ENCODE measurements at regions not wholly inside any gene's neighbourhood (a gene's known extent, or its start where the extent isn't known, plus 50 kb on each side); places are given as distances from the start of the nearest gene placed in this dataset.

DNA sequence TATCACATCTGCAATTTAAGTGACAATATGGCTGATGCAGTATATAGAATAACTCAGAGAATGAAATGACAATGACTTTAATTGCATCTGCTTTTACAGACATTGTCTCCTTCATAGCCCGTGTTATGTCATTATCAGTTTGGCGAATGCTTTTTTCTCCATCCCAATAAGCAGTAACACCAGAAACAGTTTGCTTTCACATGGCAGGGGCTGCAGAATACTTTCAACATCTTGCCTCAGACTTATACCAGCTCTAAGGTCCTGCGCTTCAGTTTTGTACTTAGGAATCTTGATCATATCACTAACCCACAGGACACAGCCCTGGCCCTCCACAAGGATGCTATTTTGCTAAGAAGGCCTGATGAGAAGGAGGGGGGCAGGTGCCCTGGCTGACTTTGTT is 49.9 kb upstream of the SPESP1 start:
- Histone ChIP-seq H3K9ac (ENCODE audit: insufficient read depth, low read depth, low read length) (no peak overlapping the region), H3K79me2 (ENCODE audit: insufficient read depth, low read length) (no peaks in the 10 kb centered on the region), H3K27me3 (ENCODE audit: control insufficient read depth in 1 of 2, insufficient read depth in 2 of 2, low read length in 2 of 2) (peaks cover 0 to 8% of the 10 kb centered on the region in 2 experiments; a peak in 4 of 5 replicates), H3K36me3 (replicated peaks in 1 of 2; ENCODE audit: control insufficient read depth in 1 of 2, insufficient read depth in 2 of 2, low read length in 2 of 2) (no peaks in the 10 kb centered on the region), H3K27ac (ENCODE audit: extremely low read length, insufficient read depth, low read length) (no peak overlapping the region), H2AFZ (ENCODE audit: low read length) (no peak overlapping the region), H3K4me1 (ENCODE audit: insufficient read depth, low read length) (peaks cover 4% of the 10 kb centered on the region), H4K20me1 (ENCODE audit: insufficient read depth, low read length) (no peaks in the 10 kb centered on the region), H3K9me3 (ENCODE audit: low read length) (no peaks in the 10 kb centered on the region), H3K4me3 (replicated peaks in 1 of 3; ENCODE audit: insufficient read depth in 1 of 3, low read depth in 2 of 3, low read length in 3 of 3) (no peak overlapping the region), H3K4me2 (ENCODE audit: low read depth, low read length) (no peak overlapping the region)
- WGBS (ENCODE audit: low lambda C conversion rate) = 41% methylated on average over 3 of the region's 3 CpGs
- no peak for FAIRE-seq
- in situ Hi-C loops (cut with HindIII; ENCODE audit: extremely low pct_ligation_motif_present, low pct_unique_long_range_greater_than_20kb) = no loop called here
- no TSS peak for BruUV-seq (replicated peaks)
- ATAC-seq = no peak
- intact Hi-C loops (cut with micrococcal nuclease; ENCODE audit: unreplicated experiment) = no loop called here
- ChIA-PET CTCF (ENCODE audit: low intra/inter-chr PET ratio, low total read pairs) (no interaction called here), POLR2A (no interaction called here)
- TF ChIP-seq FOXJ3 (CRISPR knock-in tag; IDR thresholded peaks at IDR 0.05; ENCODE audit: borderline replicate concordance) = no peak
- TF ChIP-seq, protein P1, sequence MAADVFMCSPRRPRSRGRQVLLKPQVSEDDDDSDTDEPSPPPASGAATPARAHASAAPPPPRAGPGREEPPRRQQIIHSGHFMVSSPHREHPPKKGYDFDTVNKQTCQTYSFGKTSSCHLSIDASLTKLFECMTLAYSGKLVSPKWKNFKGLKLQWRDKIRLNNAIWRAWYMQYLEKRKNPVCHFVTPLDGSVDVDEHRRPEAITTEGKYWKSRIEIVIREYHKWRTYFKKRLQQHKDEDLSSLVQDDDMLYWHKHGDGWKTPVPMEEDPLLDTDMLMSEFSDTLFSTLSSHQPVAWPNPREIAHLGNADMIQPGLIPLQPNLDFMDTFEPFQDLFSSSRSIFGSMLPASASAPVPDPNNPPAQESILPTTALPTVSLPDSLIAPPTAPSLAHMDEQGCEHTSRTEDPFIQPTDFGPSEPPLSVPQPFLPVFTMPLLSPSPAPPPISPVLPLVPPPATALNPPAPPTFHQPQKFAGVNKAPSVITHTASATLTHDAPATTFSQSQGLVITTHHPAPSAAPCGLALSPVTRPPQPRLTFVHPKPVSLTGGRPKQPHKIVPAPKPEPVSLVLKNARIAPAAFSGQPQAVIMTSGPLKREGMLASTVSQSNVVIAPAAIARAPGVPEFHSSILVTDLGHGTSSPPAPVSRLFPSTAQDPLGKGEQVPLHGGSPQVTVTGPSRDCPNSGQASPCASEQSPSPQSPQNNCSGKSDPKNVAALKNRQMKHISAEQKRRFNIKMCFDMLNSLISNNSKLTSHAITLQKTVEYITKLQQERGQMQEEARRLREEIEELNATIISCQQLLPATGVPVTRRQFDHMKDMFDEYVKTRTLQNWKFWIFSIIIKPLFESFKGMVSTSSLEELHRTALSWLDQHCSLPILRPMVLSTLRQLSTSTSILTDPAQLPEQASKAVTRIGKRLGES (CRISPR knock-in tag; IDR thresholded peaks at IDR 0.05; ENCODE audit: borderline replicate concordance) = no peak
- TF ChIP-seq NFE2L2 (IDR thresholded peaks at IDR 0.05; ENCODE audit: low read length) = no peak
- TF ChIP-seq, protein P2, sequence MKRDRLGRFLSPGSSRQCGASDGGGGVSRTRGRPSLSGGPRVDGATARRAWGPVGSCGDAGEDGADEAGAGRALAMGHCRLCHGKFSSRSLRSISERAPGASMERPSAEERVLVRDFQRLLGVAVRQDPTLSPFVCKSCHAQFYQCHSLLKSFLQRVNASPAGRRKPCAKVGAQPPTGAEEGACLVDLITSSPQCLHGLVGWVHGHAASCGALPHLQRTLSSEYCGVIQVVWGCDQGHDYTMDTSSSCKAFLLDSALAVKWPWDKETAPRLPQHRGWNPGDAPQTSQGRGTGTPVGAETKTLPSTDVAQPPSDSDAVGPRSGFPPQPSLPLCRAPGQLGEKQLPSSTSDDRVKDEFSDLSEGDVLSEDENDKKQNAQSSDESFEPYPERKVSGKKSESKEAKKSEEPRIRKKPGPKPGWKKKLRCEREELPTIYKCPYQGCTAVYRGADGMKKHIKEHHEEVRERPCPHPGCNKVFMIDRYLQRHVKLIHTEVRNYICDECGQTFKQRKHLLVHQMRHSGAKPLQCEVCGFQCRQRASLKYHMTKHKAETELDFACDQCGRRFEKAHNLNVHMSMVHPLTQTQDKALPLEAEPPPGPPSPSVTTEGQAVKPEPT (CRISPR knock-in tag; IDR thresholded peaks at IDR 0.05; ENCODE audit: low read depth) = no peak
- TF ChIP-seq FOXM1 (CRISPR knock-in tag; IDR thresholded peaks at IDR 0.05) = no peak
- no peak for TF ChIP-seq KDM6A (CRISPR knock-in tag; IDR thresholded peaks at IDR 0.05; ENCODE audit: low read depth)
- TF ChIP-seq ERF (CRISPR knock-in tag; IDR thresholded peaks at IDR 0.05) = no peak
- no peak for TF ChIP-seq GABPA (IDR thresholded peaks at IDR 0.05; ENCODE audit: low read depth, low read length)
- no peak for TF ChIP-seq GABPA (CRISPR knock-in tag; IDR thresholded peaks at IDR 0.05; ENCODE audit: low read depth)
- TF ChIP-seq, protein P3, sequence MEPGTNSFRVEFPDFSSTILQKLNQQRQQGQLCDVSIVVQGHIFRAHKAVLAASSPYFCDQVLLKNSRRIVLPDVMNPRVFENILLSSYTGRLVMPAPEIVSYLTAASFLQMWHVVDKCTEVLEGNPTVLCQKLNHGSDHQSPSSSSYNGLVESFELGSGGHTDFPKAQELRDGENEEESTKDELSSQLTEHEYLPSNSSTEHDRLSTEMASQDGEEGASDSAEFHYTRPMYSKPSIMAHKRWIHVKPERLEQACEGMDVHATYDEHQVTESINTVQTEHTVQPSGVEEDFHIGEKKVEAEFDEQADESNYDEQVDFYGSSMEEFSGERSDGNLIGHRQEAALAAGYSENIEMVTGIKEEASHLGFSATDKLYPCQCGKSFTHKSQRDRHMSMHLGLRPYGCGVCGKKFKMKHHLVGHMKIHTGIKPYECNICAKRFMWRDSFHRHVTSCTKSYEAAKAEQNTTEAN (CRISPR knock-in tag; conservative IDR thresholded peaks at IDR 0.05) = no peak
- TF ChIP-seq, protein P4, sequence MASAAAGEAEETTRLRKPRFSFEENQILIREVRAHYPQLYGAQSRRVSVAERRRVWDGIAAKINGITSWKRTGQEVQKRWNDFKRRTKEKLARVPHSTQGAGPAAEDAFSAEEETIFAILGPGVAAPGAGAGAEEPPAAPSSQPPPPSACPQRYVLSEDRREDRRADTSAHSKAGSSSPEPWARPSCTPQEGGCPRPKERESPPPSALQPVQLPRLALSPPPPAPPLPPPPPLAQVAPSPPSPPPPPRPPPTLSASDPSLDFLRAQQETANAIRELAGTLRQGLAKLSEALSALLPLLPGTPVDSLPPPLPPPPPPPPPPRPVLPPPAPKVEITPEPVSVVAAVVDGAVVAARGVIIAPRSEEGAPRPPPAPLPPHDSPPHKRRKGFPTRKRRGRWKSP (CRISPR knock-in tag; IDR thresholded peaks at IDR 0.05) = no peak
- TF ChIP-seq ZBTB1 (CRISPR knock-in tag; IDR thresholded peaks at IDR 0.05; ENCODE audit: borderline replicate concordance) = no peak
- TF ChIP-seq KLF15 (CRISPR knock-in tag; IDR thresholded peaks at IDR 0.05; ENCODE audit: borderline replicate concordance) = no peak
- no peak for TF ChIP-seq REL (CRISPR knock-in tag; conservative IDR thresholded peaks at IDR 0.05)
- no peak for TF ChIP-seq JUND (CRISPR knock-in tag; IDR thresholded peaks at IDR 0.05)
- no peak for TF ChIP-seq ZNF124 (CRISPR knock-in tag; IDR thresholded peaks at IDR 0.05)
- TF ChIP-seq MBD4 (IDR thresholded peaks at IDR 0.05; ENCODE audit: borderline replicate concordance, low read length) = no peak
- DNase-seq (ENCODE audit: low spot score) = no peak
